ENCODE measurements at regions not wholly inside any gene's neighbourhood (a gene's known extent, or its start where the extent isn't known, plus 50 kb on each side); places are given as distances from the start of the nearest gene placed in this dataset.

DNA sequence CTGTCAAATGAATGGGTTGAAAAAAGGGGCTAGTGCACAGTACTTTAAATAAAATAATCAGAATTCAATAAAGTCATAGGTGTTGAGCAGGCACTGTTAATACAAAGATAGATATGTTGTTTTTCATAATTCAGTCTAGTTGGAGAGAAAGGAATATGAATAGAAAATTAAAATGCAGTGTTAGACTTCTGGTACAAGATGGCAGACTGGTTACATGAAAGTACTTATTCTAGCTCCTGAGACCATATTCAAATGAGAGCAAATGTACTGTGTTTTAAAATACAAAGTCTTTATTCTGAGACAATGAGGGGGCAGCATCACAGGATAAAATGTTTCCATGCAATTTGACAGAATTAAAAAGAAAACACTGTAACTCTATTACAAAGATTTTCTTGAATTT lies 542.1 kb downstream of the COL11A1 start:
- Mint-ChIP-seq H3K4me3 (ENCODE audit: unreplicated experiment) (no peak overlapping the region), H3K36me3 (ENCODE audit: low read depth) (no peaks in the 10 kb centered on the region), H3K27ac (ENCODE audit: unreplicated experiment) (no peak overlapping the region), H3K4me1 (ENCODE audit: low read depth) (no peaks in the 10 kb centered on the region), H3K27me3 (ENCODE audit: low read depth) (peaks cover 48% of the 10 kb centered on the region), H3K9me3 (ENCODE audit: low read depth) (no peaks in the 10 kb centered on the region)
- TF ChIP-seq CTCF (IDR thresholded peaks at IDR 0.05), result peak; percentile 65
- no peak for DNase-seq (ENCODE audit: low spot score)

DNA sequence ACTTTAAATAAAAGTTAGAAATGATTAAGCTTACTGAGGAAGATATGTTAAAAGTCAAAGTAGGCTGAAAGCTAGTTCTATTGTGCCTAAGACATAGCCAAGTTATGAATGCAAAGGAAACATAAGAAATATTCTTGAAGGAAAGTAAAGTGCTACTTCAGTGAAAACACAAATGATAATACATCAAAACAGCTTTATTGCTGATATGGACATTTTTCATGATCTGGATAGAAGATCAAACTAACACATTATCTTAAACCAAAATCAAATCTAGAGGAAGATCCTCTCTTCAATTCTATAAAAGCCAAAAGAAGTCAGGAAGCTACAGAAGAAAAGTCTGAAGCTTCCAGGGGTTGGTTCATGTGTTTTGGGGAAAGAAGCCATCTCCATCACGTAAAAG lies 545.9 kb downstream of the COL11A1 start:
- no peak for TF ChIP-seq CTCF (IDR thresholded peaks at IDR 0.05)
- Mint-ChIP-seq H3K4me1 (ENCODE audit: low read depth) (no peaks in the 10 kb centered on the region), H3K9me3 (ENCODE audit: low read depth) (peaks cover 6% of the 10 kb centered on the region), H3K36me3 (ENCODE audit: low read depth) (no peaks in the 10 kb centered on the region), H3K4me3 (ENCODE audit: unreplicated experiment) (no peak overlapping the region), H3K27me3 (ENCODE audit: low read depth) (peaks cover 52% of the 10 kb centered on the region), H3K27ac (ENCODE audit: unreplicated experiment) (no peak overlapping the region)
- no peak for DNase-seq (ENCODE audit: low spot score)

DNA sequence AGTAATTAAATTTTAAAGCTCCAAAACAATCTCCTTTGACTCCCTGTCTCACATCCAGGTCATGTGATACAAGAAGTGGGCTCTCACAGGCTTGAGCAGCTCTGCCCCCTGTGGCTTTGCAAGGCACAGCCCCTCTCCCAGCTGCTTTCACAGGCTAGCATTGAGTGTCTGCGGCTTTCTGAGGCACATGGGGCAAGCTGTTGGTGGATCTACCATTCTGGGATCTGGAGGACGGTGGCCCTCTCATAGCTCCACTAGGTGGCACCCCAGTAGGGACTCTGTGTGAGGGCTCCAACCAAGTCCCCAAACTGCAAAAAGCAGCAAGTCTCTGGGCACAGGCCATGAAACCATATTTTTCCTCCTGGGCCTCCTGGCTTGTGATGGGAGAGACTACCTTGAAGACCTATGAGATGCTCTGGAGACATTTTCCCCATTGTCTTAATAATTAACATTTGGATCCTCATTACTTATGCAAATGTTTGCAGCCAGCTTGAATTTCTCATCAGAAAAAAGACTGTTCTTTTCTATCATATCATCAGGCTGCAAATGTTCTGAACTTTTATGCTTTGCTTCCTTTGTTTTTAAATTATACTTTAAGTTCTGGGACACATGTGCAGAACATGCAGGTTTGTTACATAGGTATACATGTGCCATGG lies 554.1 kb upstream of the OLFM3 start:
- peaks cover 20% of the 10 kb centered on the region for H3K9me3 Mint-ChIP-seq (ENCODE audit: low read depth)
- H3K27me3 Mint-ChIP-seq (ENCODE audit: low read depth), result peaks cover 9% of the 10 kb centered on the region

GRCh38 chr1:102546251-102546650 lies 549.5 kb upstream of the OLFM3 start:
- Mint-ChIP-seq H3K27ac (ENCODE audit: unreplicated experiment) (no peak overlapping the region), H3K4me3 (ENCODE audit: unreplicated experiment) (no peak overlapping the region), H3K36me3 (ENCODE audit: low read depth) (no peaks in the 10 kb centered on the region), H3K9me3 (ENCODE audit: low read depth) (no peaks in the 10 kb centered on the region), H3K4me1 (ENCODE audit: low read depth) (no peaks in the 10 kb centered on the region), H3K27me3 (ENCODE audit: low read depth) (peaks cover 11% of the 10 kb centered on the region)
- no peak for DNase-seq (ENCODE audit: low spot score)
- TF ChIP-seq CTCF (IDR thresholded peaks at IDR 0.05), result no peak

More for the DNA sequence above, 554.1 kb upstream of the OLFM3 start:
- Mint-ChIP-seq H3K27ac (ENCODE audit: unreplicated experiment) (no peak overlapping the region), H3K36me3 (ENCODE audit: low read depth) (no peaks in the 10 kb centered on the region), H3K4me3 (ENCODE audit: unreplicated experiment) (no peak overlapping the region), H3K4me1 (ENCODE audit: low read depth) (no peaks in the 10 kb centered on the region)
- TF ChIP-seq CTCF (IDR thresholded peaks at IDR 0.05), result peak; percentile 78
- no peak for DNase-seq (ENCODE audit: low spot score)

DNA sequence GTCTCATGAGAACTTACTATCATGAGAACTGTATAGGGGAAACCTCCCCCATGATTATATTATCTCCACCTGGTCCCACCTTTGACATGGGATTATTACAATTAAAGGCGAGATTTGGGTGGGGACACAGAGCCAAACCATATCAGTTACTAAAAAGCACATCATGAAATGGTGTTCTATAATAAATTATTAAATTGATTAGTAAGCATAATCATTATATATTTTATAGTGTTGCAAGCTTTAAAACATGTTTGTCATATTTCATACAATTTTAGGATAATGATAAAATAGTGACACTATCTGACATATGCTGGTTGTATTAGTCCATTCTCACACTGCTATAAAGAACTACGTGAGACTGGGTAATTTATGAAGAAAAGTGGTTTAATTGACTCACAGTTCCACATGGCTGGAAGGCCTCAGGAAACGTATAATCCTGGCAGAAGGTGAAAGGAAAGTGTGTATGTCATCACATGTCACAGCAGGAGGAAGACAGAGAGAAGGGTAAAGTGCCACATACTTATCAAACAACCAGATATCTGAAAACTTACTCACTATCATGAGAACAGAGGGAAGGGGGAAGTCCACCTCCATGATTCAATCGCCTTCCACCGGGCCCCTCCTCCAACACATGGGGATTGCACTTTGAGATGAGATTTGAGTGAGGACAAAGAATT lies 539.2 kb upstream of the OLFM3 start:
- peaks cover 3% of the 10 kb centered on the region for H3K9me3 Mint-ChIP-seq (ENCODE audit: low read depth)
- no peaks in the 10 kb centered on the region for H3K36me3 Mint-ChIP-seq (ENCODE audit: low read depth)
- no peak overlapping the region for H3K27ac Mint-ChIP-seq (ENCODE audit: unreplicated experiment)
- H3K4me1 Mint-ChIP-seq (ENCODE audit: low read depth), result no peaks in the 10 kb centered on the region
- no peak for DNase-seq (ENCODE audit: low spot score)
- no peak for TF ChIP-seq CTCF (IDR thresholded peaks at IDR 0.05)
- peaks cover 11% of the 10 kb centered on the region for H3K27me3 Mint-ChIP-seq (ENCODE audit: low read depth)
- H3K4me3 Mint-ChIP-seq (ENCODE audit: unreplicated experiment), result no peak overlapping the region

Data from chondrocyte (in vitro differentiated cells).